Panc1 (cell line): ENCODE measurements at regions not wholly inside any gene's neighbourhood (a gene's known extent, or its start where the extent isn't known, plus 50 kb on each side); places are given as distances from the start of the nearest gene placed in this dataset.

Source experiments
- ATAC-seq: fragments of 200-7000 bp; cut with Tn5 transposase; 2 replicates; pipeline ENCODE4 v1.9.1; 2020; ENCODE audit warnings: mild to moderate bottlenecking, moderate library complexity
- BruUV-seq: library from RNA; stranded (reverse); fragments of 400-500 nt; replicated peaks from 2 replicates; lab custom pipeline; 2021; lab: Mats Ljungman, UMichigan
- CTCF ChIA-PET: fragments of 300-600 bp; sonication (Branson Sonifier 250); formaldehyde crosslinking; loops from one replicate; lab custom pipeline; 2022; ENCODE audit warnings: antibody characterized with exemption; lab: Charles Lee
- POLR2A ChIA-PET: fragments of 300-600 bp; sonication (Branson Sonifier 250); formaldehyde crosslinking; loops from one replicate; lab custom pipeline; 2022; ENCODE audit warnings: antibody characterized with exemption; lab: Charles Lee
- DNase-seq: peaks from one replicate; pipeline ENCODE4 v3.0.0-alpha.2; 2010; ENCODE audit warnings: low read depth, low spot score
- H3K27ac ChIP-seq: 2 replicates; pipeline ENCODE4 v1.5.1; 2011; ENCODE audit warnings: mild to moderate bottlenecking, low read length, inconsistent platforms
- H3K27me3 ChIP-seq: fragments of 200-500 bp; sonication (Bioruptor generic); 2 replicates; pipeline ENCODE4 v1.6.0; 2014; ENCODE audit warnings: low read length, inconsistent platforms; ENCODE audit not compliant: control insufficient read depth, insufficient read depth
- H3K36me3 ChIP-seq: fragments of 200-500 bp; sonication (Bioruptor generic); 2 replicates; pipeline ENCODE4 v1.5.1; 2014; ENCODE audit warnings: inconsistent platforms, mild to moderate bottlenecking, low read length, moderate library complexity; ENCODE audit not compliant: control insufficient read depth, insufficient read depth
- H3K4me1 ChIP-seq: 2 replicates; pipeline ENCODE4 v1.5.1; 2011; ENCODE audit warnings: inconsistent platforms, mild to moderate bottlenecking, low read length, moderate library complexity; ENCODE audit not compliant: control insufficient read depth, insufficient read depth
- H3K4me3 ChIP-seq, 2 experiments: 2 replicates each; pipeline ENCODE4 v1.5.1; 2011 to 2012; ENCODE audit warnings: low read depth in 2 of 2, low read length in 2 of 2, mild to moderate bottlenecking in 2 of 2, inconsistent platforms in 1 of 2, moderate library complexity in 1 of 2
- H3K9me3 ChIP-seq: fragments of 200-500 bp; sonication (Bioruptor generic); 2 replicates; pipeline ENCODE4 v1.5.1; 2014; ENCODE audit warnings: low read depth, mild to moderate bottlenecking, inconsistent platforms, low read length, moderate library complexity; ENCODE audit not compliant: control insufficient read depth, insufficient read depth
- CTCF ChIP-seq: fragments of 450-650 bp; IDR thresholded peaks from 2 replicates; pipeline ENCODE4 v1.5.1; 2017; ENCODE audit warnings: mild to moderate bottlenecking
- POLR2AphosphoS5 ChIP-seq: IDR thresholded peaks from 2 replicates; pipeline ENCODE4 v1.6.1; 2012; ENCODE audit warnings: mild to moderate bottlenecking, low read depth, low read length, moderate library complexity
- SIN3A ChIP-seq: IDR thresholded peaks from 2 replicates; pipeline ENCODE4 v1.6.1; 2012; ENCODE audit warnings: low read depth, mild to moderate bottlenecking, low read length, moderate library complexity, borderline replicate concordance; ENCODE audit not compliant: insufficient read depth
- TCF7L2 ChIP-seq: IDR thresholded peaks from 2 replicates; pipeline ENCODE4 v1.6.1; 2011; ENCODE audit warnings: mild to moderate bottlenecking, low read depth, low read length, inconsistent platforms
- in situ Hi-C: cut with HindIII; loops from 2 replicates; pipeline ENCODE4 v1.10.0; 2016; ENCODE audit warnings: low sequenced_read_pairs, low pct_unique_long_range_greater_than_20kb
- intact Hi-C: fragments of 100-400 bp; cut with micrococcal nuclease; formaldehyde crosslinking; loops from one replicate; pipeline ENCODE4 v1.10.0; 2022; ENCODE audit not compliant: unreplicated experiment
- TF ChIP-seq, protein P1 (sequence below), 2 experiments: IDR thresholded peaks; 2 replicates each; pipeline ENCODE4 v1.6.1; 2011 to 2012; ENCODE audit warnings: low read depth in 2 of 2, control low read depth in 1 of 2, low read length in 1 of 2, mild to moderate bottlenecking in 1 of 2, moderate library complexity in 1 of 2; ENCODE audit not compliant: insufficient read depth in 1 of 2

DNA sequence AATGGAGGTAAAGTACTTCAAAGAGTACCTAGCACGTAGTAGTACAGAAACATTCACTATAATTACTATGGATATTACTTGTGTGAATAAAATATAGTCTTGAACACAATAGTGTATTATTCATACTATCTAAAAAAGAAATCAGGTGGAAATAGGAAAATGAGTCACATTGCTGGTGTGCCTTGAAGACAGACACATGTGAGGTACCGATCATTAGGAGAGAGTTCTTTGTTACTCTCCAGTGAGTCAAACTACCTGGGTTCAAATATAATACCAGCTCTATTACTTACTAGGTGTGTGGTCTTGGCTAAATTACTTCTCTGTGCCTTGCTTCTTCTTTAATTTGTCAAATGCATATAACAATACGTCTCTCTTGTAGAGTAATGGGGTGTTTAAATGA, 50.8 kb upstream of the BEND6 start:
- TF ChIP-seq POLR2AphosphoS5 (no peak), SIN3A (no peak), TCF7L2 (no peak), CTCF (no peak)
- TF ChIP-seq, protein P1, sequence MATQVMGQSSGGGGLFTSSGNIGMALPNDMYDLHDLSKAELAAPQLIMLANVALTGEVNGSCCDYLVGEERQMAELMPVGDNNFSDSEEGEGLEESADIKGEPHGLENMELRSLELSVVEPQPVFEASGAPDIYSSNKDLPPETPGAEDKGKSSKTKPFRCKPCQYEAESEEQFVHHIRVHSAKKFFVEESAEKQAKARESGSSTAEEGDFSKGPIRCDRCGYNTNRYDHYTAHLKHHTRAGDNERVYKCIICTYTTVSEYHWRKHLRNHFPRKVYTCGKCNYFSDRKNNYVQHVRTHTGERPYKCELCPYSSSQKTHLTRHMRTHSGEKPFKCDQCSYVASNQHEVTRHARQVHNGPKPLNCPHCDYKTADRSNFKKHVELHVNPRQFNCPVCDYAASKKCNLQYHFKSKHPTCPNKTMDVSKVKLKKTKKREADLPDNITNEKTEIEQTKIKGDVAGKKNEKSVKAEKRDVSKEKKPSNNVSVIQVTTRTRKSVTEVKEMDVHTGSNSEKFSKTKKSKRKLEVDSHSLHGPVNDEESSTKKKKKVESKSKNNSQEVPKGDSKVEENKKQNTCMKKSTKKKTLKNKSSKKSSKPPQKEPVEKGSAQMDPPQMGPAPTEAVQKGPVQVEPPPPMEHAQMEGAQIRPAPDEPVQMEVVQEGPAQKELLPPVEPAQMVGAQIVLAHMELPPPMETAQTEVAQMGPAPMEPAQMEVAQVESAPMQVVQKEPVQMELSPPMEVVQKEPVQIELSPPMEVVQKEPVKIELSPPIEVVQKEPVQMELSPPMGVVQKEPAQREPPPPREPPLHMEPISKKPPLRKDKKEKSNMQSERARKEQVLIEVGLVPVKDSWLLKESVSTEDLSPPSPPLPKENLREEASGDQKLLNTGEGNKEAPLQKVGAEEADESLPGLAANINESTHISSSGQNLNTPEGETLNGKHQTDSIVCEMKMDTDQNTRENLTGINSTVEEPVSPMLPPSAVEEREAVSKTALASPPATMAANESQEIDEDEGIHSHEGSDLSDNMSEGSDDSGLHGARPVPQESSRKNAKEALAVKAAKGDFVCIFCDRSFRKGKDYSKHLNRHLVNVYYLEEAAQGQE (IDR thresholded peaks at IDR 0.05; ENCODE audit: insufficient read depth in 1 of 2, low read depth in 2 of 2, low read length in 1 of 2), result no peak
- Histone ChIP-seq H3K27ac (no peak overlapping the region), H3K9me3 (no peaks in the 10 kb centered on the region), H3K36me3 (no peaks in the 10 kb centered on the region), H3K4me1 (peaks cover 15% of the 10 kb centered on the region; the same call in 1 of the 2 replicates), H3K4me3 (no peak overlapping the region), H3K27me3 (no peaks in the 10 kb centered on the region)
- intact Hi-C loops (no loop called here), in situ Hi-C loops (no loop called here)
- no peak for DNase-seq
- ChIA-PET CTCF (interaction anchor here (0.7 to 1.4 kb wide), 15 partner anchors 18 to 410 kb away, joined by 3 to 10 read pairs (median 3); partner anchors contain the start of genes BEND6 and KIAA1586), POLR2A (no interaction called here)
- BruUV-seq, result no TSS peak
- 0 out of 2 replicates have a peak, but pooled peaks have one; percentile 19 for ATAC-seq

DNA sequence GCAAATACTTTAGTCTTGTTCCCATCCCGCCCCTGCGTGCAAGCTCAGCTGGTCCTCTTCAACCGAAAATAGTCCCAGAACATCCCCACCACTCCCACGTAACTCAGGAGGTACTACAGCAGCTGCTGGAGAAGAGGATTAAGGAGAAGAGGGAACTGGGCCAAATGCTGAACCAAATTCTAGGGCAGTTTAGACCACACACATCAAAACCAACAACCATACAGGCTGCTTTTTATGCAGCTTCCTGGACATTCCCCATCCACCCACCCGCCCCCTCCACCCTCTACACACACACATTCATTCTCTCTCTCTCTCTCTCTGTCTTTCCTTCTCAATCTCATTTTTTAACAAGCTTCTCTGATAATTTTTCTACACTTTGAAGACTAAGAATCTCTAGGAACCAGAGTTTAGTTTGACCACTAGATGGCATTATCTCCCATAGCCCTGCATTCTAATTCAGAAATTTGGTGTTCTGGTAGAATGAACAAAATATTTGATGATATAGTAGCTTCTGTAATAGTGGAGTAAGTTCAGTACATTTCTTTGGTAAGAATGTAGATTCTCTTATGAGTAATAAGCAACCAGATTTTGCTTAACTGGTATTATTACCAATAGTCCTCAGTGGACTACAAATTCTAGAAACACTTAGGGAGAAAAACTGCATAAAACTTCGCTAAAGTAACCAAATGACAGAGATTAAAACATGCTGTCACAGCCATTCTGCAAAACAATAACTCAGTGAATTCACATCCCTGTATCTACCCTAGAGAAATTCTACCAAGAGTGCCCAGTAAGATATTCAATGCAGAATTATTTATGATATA, 52.1 kb upstream of the BEND6 start:
- Histone ChIP-seq H3K27ac (0 out of 2 replicates have a peak overlapping the region, but pooled peaks have one; percentile 25), H3K4me1 (peaks cover 15% of the 10 kb centered on the region; the same call in 1 of the 2 replicates), H3K36me3 (no peaks in the 10 kb centered on the region), H3K27me3 (no peaks in the 10 kb centered on the region), H3K9me3 (no peaks in the 10 kb centered on the region), H3K4me3 (no peak overlapping the region)
- no TSS peak for BruUV-seq
- ChIA-PET CTCF (interaction anchor here (0.6 to 2.3 kb wide), 12 partner anchors 18 to 414 kb away, joined by 3 to 7 read pairs (median 4); partner anchors contain the start of genes BEND6 and PRIM2), POLR2A (interaction anchor here (0.5 to 0.6 kb wide), 2 partner anchors 92 to 292 kb away, joined by 8 to 10 read pairs; no protein-coding TSS in a partner anchor)
- DNase-seq (no peak), ATAC-seq (peak; percentile 46; the same call in 1 of the 2 replicates)
- intact Hi-C loops, result loop anchor here (2.0 kb wide), 2 partner anchors 118 to 414 kb away; partner anchors contain the start of gene PRIM2
- in situ Hi-C loops, result no loop called here
- TF ChIP-seq CTCF (peak; percentile 89), TCF7L2 (no peak)
